AG04450 (cell line): ENCODE measurements at regions not wholly inside any gene's neighbourhood (a gene's known extent, or its start where the extent isn't known, plus 50 kb on each side); places are given as distances from the start of the nearest gene placed in this dataset.
"Not testable (repeated sequence)": the region's sequence is repeated elsewhere in the genome, so short reads cannot be mapped to it uniquely, and the experiment has no call there.

Experiments used
- CTCF ChIA-PET: fragments of 300-600, 350-600 bp; formaldehyde crosslinking; extraction: SDS; loops from one replicate; lab custom pipeline; 2022; ENCODE audit warnings: antibody characterized with exemption, inconsistent platforms; lab: Charles Lee
- POLR2A ChIA-PET: fragments of 350-600 bp; formaldehyde crosslinking; extraction: SDS; loops from one replicate; lab custom pipeline; 2021; ENCODE audit warnings: antibody characterized with exemption, inconsistent platforms; lab: Yijun Ruan, JAX
- DNase-seq: peaks from one replicate; pipeline ENCODE4 v3.0.0-alpha.2; 2011; ENCODE audit warnings: low read depth, low spot score
- H3K27ac ChIP-seq: one replicate; pipeline ENCODE4 v1.5.1; 2012; ENCODE audit warnings: low read depth, low read length, control low read depth
- H3K27me3 ChIP-seq: one replicate; pipeline ENCODE4 v1.6.0; 2012; ENCODE audit warnings: low read length; ENCODE audit not compliant: control insufficient read depth, insufficient read depth
- H3K4me3 ChIP-seq: 2 replicates; pipeline ENCODE4 v1.5.1; 2011; ENCODE audit warnings: mild to moderate bottlenecking, low read depth, low read length, control low read depth
- H3K9me3 ChIP-seq: 2 replicates; pipeline ENCODE4 v1.5.1; 2012; ENCODE audit warnings: low read length; ENCODE audit not compliant: control insufficient read depth, insufficient read depth
- TF ChIP-seq, protein P1 (sequence below): IDR thresholded peaks from 2 replicates; pipeline ENCODE4 v1.5.1; 2011; ENCODE audit warnings: low read depth, low read length, control low read depth, inconsistent platforms

DNA sequence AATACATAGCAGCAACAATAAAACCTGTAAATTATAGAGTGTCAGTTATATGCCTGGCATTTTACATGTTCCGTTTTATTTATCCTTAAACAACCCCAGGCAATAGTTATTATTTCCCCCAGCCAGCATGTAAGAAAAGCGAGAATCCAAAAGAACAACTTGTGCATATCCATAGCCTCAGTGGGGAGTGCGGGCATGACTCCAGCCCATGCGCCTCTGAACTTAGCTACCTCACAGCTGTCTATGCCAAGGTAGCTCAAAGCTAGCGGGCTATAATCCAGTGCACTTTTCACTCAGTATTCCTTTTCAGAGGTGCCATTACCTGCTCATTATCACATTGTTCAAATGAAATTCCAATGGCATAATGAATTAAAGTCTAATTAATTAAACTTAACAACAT lies 257.3 kb upstream of the EDNRA start:
- TF ChIP-seq, protein P1, sequence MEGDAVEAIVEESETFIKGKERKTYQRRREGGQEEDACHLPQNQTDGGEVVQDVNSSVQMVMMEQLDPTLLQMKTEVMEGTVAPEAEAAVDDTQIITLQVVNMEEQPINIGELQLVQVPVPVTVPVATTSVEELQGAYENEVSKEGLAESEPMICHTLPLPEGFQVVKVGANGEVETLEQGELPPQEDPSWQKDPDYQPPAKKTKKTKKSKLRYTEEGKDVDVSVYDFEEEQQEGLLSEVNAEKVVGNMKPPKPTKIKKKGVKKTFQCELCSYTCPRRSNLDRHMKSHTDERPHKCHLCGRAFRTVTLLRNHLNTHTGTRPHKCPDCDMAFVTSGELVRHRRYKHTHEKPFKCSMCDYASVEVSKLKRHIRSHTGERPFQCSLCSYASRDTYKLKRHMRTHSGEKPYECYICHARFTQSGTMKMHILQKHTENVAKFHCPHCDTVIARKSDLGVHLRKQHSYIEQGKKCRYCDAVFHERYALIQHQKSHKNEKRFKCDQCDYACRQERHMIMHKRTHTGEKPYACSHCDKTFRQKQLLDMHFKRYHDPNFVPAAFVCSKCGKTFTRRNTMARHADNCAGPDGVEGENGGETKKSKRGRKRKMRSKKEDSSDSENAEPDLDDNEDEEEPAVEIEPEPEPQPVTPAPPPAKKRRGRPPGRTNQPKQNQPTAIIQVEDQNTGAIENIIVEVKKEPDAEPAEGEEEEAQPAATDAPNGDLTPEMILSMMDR, result no peak
- POLR2A ChIA-PET, result no interaction called here
- Histone ChIP-seq H3K27me3 (no peaks in the 10 kb centered on the region), H3K27ac (no peak overlapping the region), H3K9me3 (no peaks in the 10 kb centered on the region), H3K4me3 (no peak overlapping the region)
- no peak for DNase-seq
- CTCF ChIA-PET, result no interaction called here

DNA sequence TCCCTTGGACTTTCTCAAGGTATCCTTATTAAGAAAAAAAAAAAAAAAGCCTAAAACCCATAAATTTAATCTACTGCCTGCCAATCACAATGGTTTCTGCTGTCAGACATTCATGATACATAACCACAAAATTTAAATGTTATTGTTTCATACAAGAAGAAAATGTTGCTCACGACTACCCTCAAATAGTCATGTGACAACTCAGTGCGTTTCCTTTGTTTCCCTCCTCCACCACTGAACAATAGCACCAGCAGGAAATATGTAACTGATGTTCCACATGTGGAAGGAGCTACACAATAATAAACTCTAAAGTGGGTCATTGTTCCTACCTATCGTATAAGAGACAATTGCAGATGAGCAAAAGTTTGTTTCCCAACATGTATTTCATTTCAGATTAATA lies 244.1 kb upstream of the EDNRA start:
- TF ChIP-seq, protein P1, result no peak
- H3K27me3 ChIP-seq, result no peaks in the 10 kb centered on the region
- no peaks in the 10 kb centered on the region for H3K9me3 ChIP-seq
- no peak for DNase-seq
- ChIA-PET POLR2A (no interaction called here), CTCF (no interaction called here)
- H3K4me3 ChIP-seq, result no peak overlapping the region
- no peak overlapping the region for H3K27ac ChIP-seq

DNA sequence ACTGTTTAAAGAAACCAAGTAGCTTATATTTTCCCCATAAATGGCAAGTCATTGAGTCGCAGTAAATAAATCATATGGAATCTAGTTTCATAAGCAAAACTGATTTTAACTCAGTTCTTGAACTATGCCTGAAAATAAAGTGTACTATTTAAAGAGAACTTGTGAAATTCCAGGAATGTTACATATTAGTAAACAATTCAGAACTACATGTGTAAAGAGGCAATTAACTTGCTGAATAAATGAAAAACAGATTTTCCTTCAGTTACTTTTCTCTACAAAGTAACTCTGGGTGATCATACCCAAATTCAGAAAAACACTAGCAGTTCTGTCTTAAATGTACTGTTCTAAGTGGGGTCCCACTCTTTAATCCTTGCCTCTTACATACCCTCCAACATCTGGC lies 236.1 kb upstream of the EDNRA start:
- CTCF ChIA-PET, result no interaction called here

DNA sequence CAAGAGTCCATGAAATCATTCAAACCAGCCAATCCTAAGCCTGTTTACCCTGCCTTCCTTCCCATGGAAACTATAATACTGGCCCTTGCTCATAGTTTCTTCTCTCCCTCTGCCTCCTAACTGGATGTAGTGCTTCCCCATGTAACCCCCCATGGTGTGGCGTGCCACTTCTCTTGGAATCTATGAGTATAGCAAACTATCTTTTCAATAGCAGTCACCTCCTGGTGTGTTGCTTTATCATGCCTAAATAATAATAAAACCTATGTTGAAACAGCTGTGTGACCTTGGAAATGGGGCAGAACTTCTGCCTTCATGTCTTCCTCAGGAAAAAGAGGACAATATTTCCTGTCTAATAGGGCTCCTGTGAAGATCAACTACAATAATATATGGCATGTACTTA lies 234.8 kb upstream of the EDNRA start:
- TF ChIP-seq, protein P1, result no peak
- no peak for DNase-seq
- ChIA-PET POLR2A (no interaction called here), CTCF (no interaction called here)
- no peak overlapping the region for H3K4me3 ChIP-seq
- no peak overlapping the region for H3K27ac ChIP-seq
- H3K27me3 ChIP-seq, result no peaks in the 10 kb centered on the region
- H3K9me3 ChIP-seq, result no peaks in the 10 kb centered on the region

More for the DNA sequence above, 236.1 kb upstream of the EDNRA start:
- Histone ChIP-seq H3K27ac (no peak overlapping the region), H3K9me3 (no peaks in the 10 kb centered on the region), H3K4me3 (no peak overlapping the region), H3K27me3 (no peaks in the 10 kb centered on the region)
- POLR2A ChIA-PET, result no interaction called here
- TF ChIP-seq, protein P1, result no peak
- DNase-seq, result no peak

DNA sequence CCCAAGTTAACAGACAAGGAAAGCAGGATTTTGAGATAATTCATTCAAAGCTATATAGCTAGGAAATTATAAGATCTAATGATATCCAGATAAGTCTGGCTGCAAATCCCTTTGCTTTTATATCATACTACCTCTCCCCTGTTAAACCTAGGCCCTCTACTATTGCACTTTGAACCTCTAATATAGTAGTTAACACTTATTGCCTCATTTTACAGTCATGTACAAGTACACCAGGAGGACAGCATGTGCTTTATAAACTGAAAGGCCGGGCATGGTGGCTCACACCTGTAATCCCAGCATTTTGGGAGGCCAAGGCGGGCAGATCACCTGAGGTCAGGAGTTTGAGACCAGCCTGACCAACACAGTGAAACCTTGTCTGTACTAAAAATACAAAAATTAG lies 234.4 kb upstream of the EDNRA start:
- CTCF ChIA-PET, H3K27ac ChIP-seq, POLR2A ChIA-PET, H3K9me3 ChIP-seq, H3K27me3 ChIP-seq, H3K4me3 ChIP-seq, DNase-seq: not testable (repeated sequence)

DNA sequence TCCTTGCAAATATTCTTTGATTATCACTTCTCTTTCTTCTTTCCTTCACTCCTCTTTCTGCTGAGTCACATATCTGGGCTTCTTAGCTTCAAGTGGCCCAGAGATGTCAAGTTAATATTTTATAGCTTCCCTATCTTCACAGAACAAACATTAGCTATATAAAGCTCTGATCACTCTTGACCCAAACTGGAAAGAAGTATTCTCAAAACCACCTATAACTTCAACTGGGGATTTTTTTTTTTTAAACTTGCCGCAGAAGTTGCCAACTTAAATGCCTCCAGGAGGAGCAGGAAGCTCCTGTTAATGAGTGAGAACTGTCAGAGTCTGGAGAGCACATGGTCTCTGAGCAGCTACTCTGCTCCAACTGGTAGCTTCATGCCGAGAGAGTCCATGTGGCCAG lies 233.3 kb upstream of the EDNRA start:
- no peak for DNase-seq
- POLR2A ChIA-PET, result no interaction called here
- CTCF ChIA-PET, result no interaction called here
- Histone ChIP-seq H3K4me3 (no peak overlapping the region), H3K27ac (no peak overlapping the region), H3K27me3 (no peaks in the 10 kb centered on the region), H3K9me3 (no peaks in the 10 kb centered on the region)
- TF ChIP-seq, protein P1, result no peak
